HG02870 (cell line): ENCODE measurements at regions not wholly inside any gene's neighbourhood (a gene's known extent, or its start where the extent isn't known, plus 50 kb on each side); places are given as distances from the start of the nearest gene placed in this dataset.
"Not testable (repeated sequence)": the region's sequence is repeated elsewhere in the genome, so short reads cannot be mapped to it uniquely, and the experiment has no call there.

ENCODE experiments used
- ATAC-seq: cut with Tn5 transposase; IDR thresholded peaks from one replicate; pipeline ENCODE4 v1.9.1; 2021; ENCODE audit warnings: mild to moderate bottlenecking, moderate library complexity; ENCODE audit not compliant: unreplicated experiment

GRCh38 chr2:161480123-161480522, 64.0 kb downstream of the TBR1 start:
- no peak for ATAC-seq

GRCh38 chr2:161481619-161482018, 65.5 kb downstream of the TBR1 start:
- ATAC-seq, result no peak

- ATAC-seq, result no peak
Observed at GRCh38 chr2:161484061-161484460, 68.0 kb downstream of the TBR1 start.

GRCh38 chr2:161486111-161486510, 70.0 kb downstream of the TBR1 start:
- ATAC-seq, result no peak

GRCh38 chr2:161488131-161488699, 72.1 kb downstream of the TBR1 start:
- ATAC-seq, result no peak

GRCh38 chr2:161488879-161489278, 72.8 kb downstream of the TBR1 start:
- no peak for ATAC-seq

GRCh38 chr2:161500892-161501610, 85.0 kb downstream of the TBR1 start:
- peak; percentile 59 for ATAC-seq

- ATAC-seq, result not testable (repeated sequence)
Observed at GRCh38 chr2:161502279-161502678, 86.2 kb downstream of the TBR1 start.

- not testable (repeated sequence) for ATAC-seq
Observed at GRCh38 chr2:161504628-161505289, 88.7 kb downstream of the TBR1 start.

- ATAC-seq, result not testable (repeated sequence)
Observed at GRCh38 chr2:161505466-161505865, 89.4 kb downstream of the TBR1 start.

- not testable (repeated sequence) for ATAC-seq
Observed at GRCh38 chr2:161513295-161514032, 97.4 kb downstream of the TBR1 start.

- ATAC-seq, result no peak
Observed at GRCh38 chr2:161522796-161523195, 101.4 kb upstream of the SLC4A10 start.

- no peak for ATAC-seq
Observed at GRCh38 chr2:161533218-161533617, 91.0 kb upstream of the SLC4A10 start.

- ATAC-seq, result no peak
Observed at GRCh38 chr2:161546635-161547034, 77.6 kb upstream of the SLC4A10 start.

GRCh38 chr2:161547130-161547529, 77.1 kb upstream of the SLC4A10 start:
- ATAC-seq, result no peak

GRCh38 chr2:161552015-161552414, 72.2 kb upstream of the SLC4A10 start:
- no peak for ATAC-seq

- no peak for ATAC-seq
Observed at GRCh38 chr2:161555826-161556225, 68.4 kb upstream of the SLC4A10 start.

GRCh38 chr2:161556440-161556839, 67.8 kb upstream of the SLC4A10 start:
- ATAC-seq, result no peak

- ATAC-seq, result no peak
Observed at GRCh38 chr2:161557538-161557937, 66.7 kb upstream of the SLC4A10 start.

- no peak for ATAC-seq
Observed at GRCh38 chr2:161564906-161565305, 59.3 kb upstream of the SLC4A10 start.

- no peak for ATAC-seq
Observed at GRCh38 chr2:161569401-161569800, 54.8 kb upstream of the SLC4A10 start.
